NT2/D1 (cell line): ENCODE measurements at regions not wholly inside any gene's neighbourhood (a gene's known extent, or its start where the extent isn't known, plus 50 kb on each side); places are given as distances from the start of the nearest gene placed in this dataset.

Experiments used
- SUZ12 ChIP-seq: IDR thresholded peaks from 2 replicates; pipeline ENCODE4 v1.6.1; 2011; ENCODE audit not compliant: insufficient read length, insufficient read depth; ENCODE audit errors: extremely low read depth
- YY1 ChIP-seq: IDR thresholded peaks from 2 replicates; pipeline ENCODE4 v1.6.1; 2011; ENCODE audit not compliant: insufficient read length, insufficient read depth

- TF ChIP-seq YY1 (no peak), SUZ12 (no peak)
These were observed 384.5 kb upstream of the DDHD1 start for GRCh38 chr14:53537422-53538315.
